Lower lobe of right lung (tissue), 2 donors: ENCODE measurements at regions not wholly inside any gene's neighbourhood (a gene's known extent, or its start where the extent isn't known, plus 50 kb on each side); places are given as distances from the start of the nearest gene placed in this dataset.

Source experiments
- ATAC-seq, 2 donors: fragments of 200-7000 bp; cut with Tn5 transposase; one replicate each; pipeline ENCODE4 v1.9.1; 2020 to 2022; ENCODE audit warnings: mild to moderate bottlenecking in 2 of 2, moderate library complexity in 2 of 2
- DNase-seq: peaks from one replicate; pipeline ENCODE4 v3.0.0-alpha.2; 2020
- H3K27ac ChIP-seq: fragments of 200-600 bp; one replicate; pipeline ENCODE4 v1.8.0; 2022
- H3K27me3 ChIP-seq: fragments of 200-600 bp; one replicate; pipeline ENCODE4 v1.8.0; 2022; ENCODE audit warnings: low read depth
- H3K36me3 ChIP-seq: fragments of 200-600 bp; one replicate; pipeline ENCODE4 v1.8.0; 2022; ENCODE audit warnings: mild to moderate bottlenecking
- H3K4me1 ChIP-seq: fragments of 200-600 bp; one replicate; pipeline ENCODE4 v1.8.0; 2022
- H3K4me3 ChIP-seq: fragments of 200-600 bp; one replicate; pipeline ENCODE4 v1.8.0; 2022; ENCODE audit warnings: mild to moderate bottlenecking
- H3K9me3 ChIP-seq: fragments of 200-600 bp; one replicate; pipeline ENCODE4 v1.8.0; 2022
- intact Hi-C: fragments of 100-400 bp; cut with DNase I; formaldehyde crosslinking; loops from one replicate; pipeline ENCODE4 v1.11.0; 2022
- TF ChIP-seq, protein P1 (sequence below): fragments of 200-600 bp; IDR thresholded peaks from one replicate; pipeline ENCODE4 v1.8.0; 2022; ENCODE audit warnings: antibody characterized with exemption, mild to moderate bottlenecking
- donor health status: DM: no; HTN: yes; CAD: no; lungs with severe emphysema.

DNA sequence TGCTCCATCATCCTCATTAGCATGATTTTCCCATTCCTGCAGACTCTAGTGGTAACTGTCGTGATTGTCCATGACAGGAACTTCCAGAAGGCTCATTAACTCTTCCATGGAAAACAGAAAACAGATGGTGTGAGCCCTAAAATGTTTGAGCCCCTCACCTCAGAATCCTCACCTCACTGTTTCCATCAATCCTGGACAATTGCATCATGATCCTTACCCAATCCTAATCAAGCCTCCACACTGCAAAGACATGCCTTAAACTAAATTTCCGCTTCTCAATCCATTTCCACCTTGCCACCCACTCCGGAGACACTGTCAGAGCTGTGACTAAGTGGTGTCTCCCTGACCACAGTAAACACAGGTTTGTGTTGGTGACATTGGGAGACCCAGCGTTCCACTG lies 311.0 kb upstream of the JARID2 start:
- no peaks in the 10 kb centered on the region for H3K9me3 ChIP-seq
- intact Hi-C loops: no loop called here
- no peak overlapping the region for H3K4me3 ChIP-seq
- no peaks in the 10 kb centered on the region for H3K27me3 ChIP-seq
- no peaks in the 10 kb centered on the region for H3K36me3 ChIP-seq
- DNase-seq (no peak), ATAC-seq (no peak)
- no peak overlapping the region for H3K27ac ChIP-seq
- TF ChIP-seq, protein P1, sequence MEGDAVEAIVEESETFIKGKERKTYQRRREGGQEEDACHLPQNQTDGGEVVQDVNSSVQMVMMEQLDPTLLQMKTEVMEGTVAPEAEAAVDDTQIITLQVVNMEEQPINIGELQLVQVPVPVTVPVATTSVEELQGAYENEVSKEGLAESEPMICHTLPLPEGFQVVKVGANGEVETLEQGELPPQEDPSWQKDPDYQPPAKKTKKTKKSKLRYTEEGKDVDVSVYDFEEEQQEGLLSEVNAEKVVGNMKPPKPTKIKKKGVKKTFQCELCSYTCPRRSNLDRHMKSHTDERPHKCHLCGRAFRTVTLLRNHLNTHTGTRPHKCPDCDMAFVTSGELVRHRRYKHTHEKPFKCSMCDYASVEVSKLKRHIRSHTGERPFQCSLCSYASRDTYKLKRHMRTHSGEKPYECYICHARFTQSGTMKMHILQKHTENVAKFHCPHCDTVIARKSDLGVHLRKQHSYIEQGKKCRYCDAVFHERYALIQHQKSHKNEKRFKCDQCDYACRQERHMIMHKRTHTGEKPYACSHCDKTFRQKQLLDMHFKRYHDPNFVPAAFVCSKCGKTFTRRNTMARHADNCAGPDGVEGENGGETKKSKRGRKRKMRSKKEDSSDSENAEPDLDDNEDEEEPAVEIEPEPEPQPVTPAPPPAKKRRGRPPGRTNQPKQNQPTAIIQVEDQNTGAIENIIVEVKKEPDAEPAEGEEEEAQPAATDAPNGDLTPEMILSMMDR: no peak
- H3K4me1 ChIP-seq: no peaks in the 10 kb centered on the region

DNA sequence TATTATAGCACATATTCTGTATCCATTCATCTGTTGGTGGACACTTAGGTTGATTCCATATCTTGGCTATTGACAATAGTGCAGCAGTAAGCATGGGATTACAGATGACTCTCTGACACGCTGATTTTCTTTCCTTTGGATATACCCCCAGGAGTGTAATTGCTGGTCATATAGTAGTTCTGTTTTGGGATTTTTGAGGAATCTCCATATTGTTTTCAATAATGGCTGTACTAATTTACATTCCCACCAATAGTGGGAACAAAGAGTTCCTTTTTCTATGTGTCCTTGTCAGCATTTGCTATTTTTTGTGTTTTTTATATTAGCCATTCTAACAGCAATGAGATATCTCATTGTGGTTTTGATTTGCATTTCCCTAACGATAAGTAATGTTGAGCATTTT lies 309.0 kb upstream of the JARID2 start:
- no peak overlapping the region for H3K27ac ChIP-seq
- H3K9me3 ChIP-seq: no peaks in the 10 kb centered on the region
- no peaks in the 10 kb centered on the region for H3K36me3 ChIP-seq
- intact Hi-C loops: no loop called here
- H3K4me3 ChIP-seq: no peak overlapping the region
- no peaks in the 10 kb centered on the region for H3K4me1 ChIP-seq
- DNase-seq: no peak
- TF ChIP-seq, protein P1: no peak
- ATAC-seq: no peak
- H3K27me3 ChIP-seq: no peaks in the 10 kb centered on the region

DNA sequence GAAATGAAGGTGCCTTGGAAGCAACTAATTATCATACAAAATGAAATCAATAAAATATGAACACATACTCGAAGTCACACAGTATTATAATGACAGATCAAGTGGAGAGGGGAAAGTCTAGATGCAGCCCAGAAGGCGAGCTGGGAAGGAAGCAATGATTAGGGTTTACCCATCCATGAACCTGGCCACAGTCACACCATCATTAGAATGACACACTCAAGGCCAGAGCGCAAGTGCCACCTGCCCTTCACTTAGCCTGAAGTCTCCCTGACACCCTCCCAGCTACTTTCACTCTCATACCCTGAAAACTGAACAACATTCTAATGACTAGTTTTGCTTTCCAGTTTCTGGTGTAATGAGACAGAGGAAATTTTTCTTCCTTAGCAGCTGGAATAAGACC lies 302.8 kb upstream of the JARID2 start:
- ATAC-seq (no peak), DNase-seq (no peak)
- TF ChIP-seq, protein P1: no peak
- Histone ChIP-seq H3K27ac (no peak overlapping the region), H3K9me3 (no peaks in the 10 kb centered on the region), H3K36me3 (no peaks in the 10 kb centered on the region), H3K27me3 (no peaks in the 10 kb centered on the region), H3K4me1 (no peaks in the 10 kb centered on the region), H3K4me3 (no peak overlapping the region)
- intact Hi-C loops: no loop called here

DNA sequence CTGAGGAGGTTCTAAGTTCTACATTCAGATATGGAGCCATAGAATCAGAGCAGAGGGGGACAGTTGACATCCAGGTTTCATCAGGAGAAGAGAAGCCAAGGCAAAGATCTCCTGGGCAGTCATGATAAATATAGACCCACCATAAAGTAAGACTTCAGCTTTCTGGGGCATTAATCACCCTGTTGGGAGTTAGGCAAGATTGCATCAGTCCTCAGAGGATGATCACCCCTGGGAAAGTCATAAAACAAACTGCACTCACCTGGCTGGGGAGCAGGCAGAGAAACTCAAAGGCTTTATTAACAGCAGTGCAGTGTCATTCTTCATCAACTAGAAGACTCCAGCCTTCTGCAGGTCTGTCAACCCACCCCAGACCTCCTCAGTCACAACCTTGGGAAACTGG lies 301.3 kb upstream of the JARID2 start:
- Histone ChIP-seq H3K27me3 (no peaks in the 10 kb centered on the region), H3K9me3 (no peaks in the 10 kb centered on the region), H3K36me3 (no peaks in the 10 kb centered on the region), H3K27ac (no peak overlapping the region), H3K4me3 (no peak overlapping the region), H3K4me1 (no peaks in the 10 kb centered on the region)
- ATAC-seq (no peak), DNase-seq (no peak)
- TF ChIP-seq, protein P1: no peak
- intact Hi-C loops: no loop called here

DNA sequence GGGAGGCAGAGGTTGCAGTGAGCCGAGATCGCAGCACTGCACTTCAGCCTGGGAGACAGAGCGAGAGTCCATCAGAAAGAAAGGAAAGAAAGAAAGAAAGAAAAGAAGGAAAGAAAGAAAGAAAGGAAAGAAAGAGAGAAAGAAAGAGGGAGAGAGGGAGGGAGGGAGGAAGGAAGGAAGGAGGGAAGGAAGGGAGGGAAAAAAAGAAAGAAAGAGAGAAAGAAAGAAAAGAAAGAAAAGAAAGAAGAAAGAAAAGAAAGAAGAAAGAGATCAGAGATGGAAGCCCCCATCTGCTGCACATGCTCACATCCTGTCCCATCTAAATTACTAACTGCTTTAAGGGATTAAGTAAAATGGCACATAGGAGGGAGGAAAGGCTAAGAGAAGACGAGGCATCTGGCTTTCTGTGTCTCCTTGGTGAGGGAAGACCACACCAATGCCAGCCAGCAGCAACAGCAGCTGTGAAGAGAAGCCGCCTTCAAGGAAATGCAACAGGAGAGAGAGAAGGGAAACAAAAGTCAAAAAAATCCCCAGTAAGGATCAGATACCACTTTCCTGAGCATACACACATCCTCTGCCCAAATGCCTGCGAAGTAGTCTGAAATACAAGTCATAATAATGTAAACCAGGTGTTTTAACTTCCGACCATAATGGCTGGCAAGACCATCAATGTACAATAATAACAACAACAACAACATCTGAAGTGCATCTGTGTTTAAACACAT lies 300.2 kb upstream of the JARID2 start:
- Histone ChIP-seq H3K36me3 (no peaks in the 10 kb centered on the region), H3K27me3 (no peaks in the 10 kb centered on the region), H3K4me1 (no peaks in the 10 kb centered on the region), H3K9me3 (no peaks in the 10 kb centered on the region), H3K27ac (no peak overlapping the region), H3K4me3 (no peak overlapping the region)
- no peak for DNase-seq
- ATAC-seq: no peak
- intact Hi-C loops: no loop called here
- TF ChIP-seq, protein P1: no peak
